ENCODE measurements at regions not wholly inside any gene's neighbourhood (a gene's known extent, or its start where the extent isn't known, plus 50 kb on each side); places are given as distances from the start of the nearest gene placed in this dataset.

DNA sequence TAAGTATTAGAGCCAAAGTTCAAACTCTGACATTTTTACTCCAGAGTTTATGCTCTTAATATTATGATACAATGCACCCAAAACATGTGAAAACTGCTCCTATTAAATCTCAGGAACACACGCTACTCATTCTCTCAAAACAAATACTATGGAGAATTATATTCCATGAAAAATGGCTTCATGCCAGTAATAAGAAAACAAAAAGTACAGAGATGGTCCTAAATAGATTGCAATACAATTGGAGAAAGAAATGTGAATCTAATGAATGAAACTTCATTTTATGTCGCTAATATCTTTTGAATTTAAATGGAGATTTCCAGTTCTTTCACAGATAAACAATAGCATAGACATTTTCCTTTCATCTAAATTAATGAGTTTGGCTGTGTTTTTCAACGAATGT, 384.3 kb downstream of the ADAMTS20 start:
- DNase-seq = no peak
- Histone ChIP-seq H3K4me1 (ENCODE audit: control insufficient read depth, insufficient read depth, low read depth, low read length) (no peaks in the 10 kb centered on the region), H2BK15ac (ENCODE audit: low read depth, poor library complexity, severe bottlenecking) (no peak overlapping the region), H2AK5ac (ENCODE audit: low read length, severe bottlenecking) (no peak overlapping the region), H3K4ac (ENCODE audit: low read depth in 1 of 2, low read length in 2 of 2) (no peak overlapping the region), H3K23ac (ENCODE audit: low read length in 2 of 2) (no peak overlapping the region), H2BK12ac (ENCODE audit: low read length in 2 of 2) (no peak overlapping the region), H4K8ac (ENCODE audit: low read length) (no peak overlapping the region), H3K14ac (ENCODE audit: low read length in 2 of 2) (no peak overlapping the region), H3K9ac (ENCODE audit: low read length) (no peak overlapping the region), H3K79me1 (replicated peaks; ENCODE audit: low read length, poor library complexity, severe bottlenecking) (no peaks in the 10 kb centered on the region), H3K27ac (ENCODE audit: low read length, poor library complexity, severe bottlenecking) (no peak overlapping the region), H2BK5ac (ENCODE audit: low read depth, low read length, poor library complexity, severe bottlenecking) (no peak overlapping the region), H3K9me3 (ENCODE audit: control insufficient read depth, low read length) (no peaks in the 10 kb centered on the region), H3K4me3 (ENCODE audit: insufficient read depth in 1 of 2, low read depth in 1 of 2, low read length in 2 of 2) (no peak overlapping the region), H3K27me3 (ENCODE audit: control insufficient read depth in 1 of 2, insufficient read depth in 1 of 2, low read length in 2 of 2) (no peaks in the 10 kb centered on the region), H3K36me3 (ENCODE audit: control insufficient read depth in 1 of 2, insufficient read depth in 2 of 2, low read depth in 1 of 2, low read length in 2 of 2) (no peaks in the 10 kb centered on the region), H2AFZ (ENCODE audit: low read depth, low read length) (no peak overlapping the region), H4K91ac (ENCODE audit: low read length) (no peak overlapping the region), H3K4me2 (ENCODE audit: low read length, poor library complexity, severe bottlenecking) (no peak overlapping the region), H2BK120ac (ENCODE audit: low read depth, low read length) (no peak overlapping the region), H3K18ac (ENCODE audit: low read depth in 1 of 2, low read length in 2 of 2) (no peak overlapping the region)
- no CpG with 5 or more reads among the region's 3 CpGs for WGBS

DNA sequence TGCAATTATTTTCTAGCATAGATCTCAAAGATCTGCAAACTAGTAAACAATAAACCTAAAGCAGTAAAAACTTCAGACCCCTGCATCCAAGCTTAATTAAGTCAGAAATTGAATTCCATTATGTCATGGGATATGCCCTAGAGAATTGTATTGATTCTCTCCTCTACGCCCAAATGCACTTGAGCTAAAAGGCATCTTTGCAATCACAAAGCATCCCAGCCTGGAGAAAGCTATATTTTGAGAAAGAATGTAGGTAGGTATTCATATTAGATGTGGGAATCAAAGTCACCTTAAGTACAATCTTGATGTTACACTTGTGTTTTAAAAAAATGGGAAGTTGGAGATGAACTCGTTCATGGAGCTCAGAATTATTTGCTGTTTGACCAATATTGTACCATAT, 386.7 kb downstream of the ADAMTS20 start:
- no peaks in the 10 kb centered on the region for H3K27me3 ChIP-seq (ENCODE audit: control insufficient read depth in 1 of 2, insufficient read depth in 1 of 2, low read length in 2 of 2)
- DNase-seq = no peak
- no peak overlapping the region for H3K4me3 ChIP-seq (ENCODE audit: insufficient read depth in 1 of 2, low read depth in 1 of 2, low read length in 2 of 2)
- no peaks in the 10 kb centered on the region for H3K9me3 ChIP-seq (ENCODE audit: control insufficient read depth, low read length)
- H3K14ac ChIP-seq (ENCODE audit: low read length in 2 of 2) = no peak overlapping the region
- H2BK120ac ChIP-seq (ENCODE audit: low read depth, low read length) = no peak overlapping the region
- H3K36me3 ChIP-seq (ENCODE audit: control insufficient read depth in 1 of 2, insufficient read depth in 2 of 2, low read depth in 1 of 2, low read length in 2 of 2) = no peaks in the 10 kb centered on the region
- H3K18ac ChIP-seq (ENCODE audit: low read depth in 1 of 2, low read length in 2 of 2) = no peak overlapping the region
- no peak overlapping the region for H2BK5ac ChIP-seq (ENCODE audit: low read depth, low read length, poor library complexity, severe bottlenecking)
- no peak overlapping the region for H3K4me2 ChIP-seq (ENCODE audit: low read length, poor library complexity, severe bottlenecking)
- H3K9ac ChIP-seq (ENCODE audit: low read length) = no peak overlapping the region
- no peak overlapping the region for H3K23ac ChIP-seq (ENCODE audit: low read length in 2 of 2)
- H4K8ac ChIP-seq (ENCODE audit: low read length) = no peak overlapping the region
- no peak overlapping the region for H2BK15ac ChIP-seq (ENCODE audit: low read depth, poor library complexity, severe bottlenecking)
- no peak overlapping the region for H3K4ac ChIP-seq (ENCODE audit: low read depth in 1 of 2, low read length in 2 of 2)
- no peak overlapping the region for H2BK12ac ChIP-seq (ENCODE audit: low read length in 2 of 2)
- H2AFZ ChIP-seq (ENCODE audit: low read depth, low read length) = no peak overlapping the region
- H2AK5ac ChIP-seq (ENCODE audit: low read length, severe bottlenecking) = no peak overlapping the region
- H3K4me1 ChIP-seq (ENCODE audit: control insufficient read depth, insufficient read depth, low read depth, low read length) = no peaks in the 10 kb centered on the region
- H3K27ac ChIP-seq (ENCODE audit: low read length, poor library complexity, severe bottlenecking) = no peak overlapping the region
- WGBS = no CpG with 5 or more reads among the region's 2 CpGs
- H4K91ac ChIP-seq (ENCODE audit: low read length) = no peak overlapping the region
- no peaks in the 10 kb centered on the region for H3K79me1 ChIP-seq (replicated peaks; ENCODE audit: low read length, poor library complexity, severe bottlenecking)

DNA sequence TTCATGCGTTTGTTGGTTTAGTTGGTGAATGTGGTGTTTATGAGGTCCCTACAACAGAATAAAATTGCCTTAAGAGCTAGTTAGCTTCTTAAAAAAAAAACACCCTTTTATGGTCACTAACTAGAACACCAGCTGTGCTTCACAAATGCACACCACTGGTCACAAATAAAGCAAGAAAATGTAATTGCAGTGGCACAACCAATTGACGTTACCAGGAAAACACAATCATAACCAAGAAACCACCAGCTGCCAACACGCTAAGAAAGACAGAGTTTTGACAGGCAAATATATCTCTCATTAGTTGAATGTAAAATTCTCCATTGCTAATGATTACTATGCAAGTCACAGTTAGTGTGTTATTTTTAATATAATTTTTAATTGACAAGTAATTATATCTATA, 389.9 kb downstream of the ADAMTS20 start:
- Histone ChIP-seq H2BK120ac (ENCODE audit: low read depth, low read length) (no peak overlapping the region), H2AFZ (ENCODE audit: low read depth, low read length) (no peak overlapping the region), H3K14ac (ENCODE audit: low read length in 2 of 2) (no peak overlapping the region), H2BK12ac (ENCODE audit: low read length in 2 of 2) (no peak overlapping the region), H3K23ac (ENCODE audit: low read length in 2 of 2) (no peak overlapping the region), H2BK15ac (ENCODE audit: low read depth, poor library complexity, severe bottlenecking) (no peak overlapping the region), H3K79me1 (replicated peaks; ENCODE audit: low read length, poor library complexity, severe bottlenecking) (no peaks in the 10 kb centered on the region), H3K9ac (ENCODE audit: low read length) (no peak overlapping the region), H3K18ac (ENCODE audit: low read depth in 1 of 2, low read length in 2 of 2) (no peak overlapping the region), H3K27me3 (ENCODE audit: control insufficient read depth in 1 of 2, insufficient read depth in 1 of 2, low read length in 2 of 2) (no peaks in the 10 kb centered on the region), H3K4ac (ENCODE audit: low read depth in 1 of 2, low read length in 2 of 2) (no peak overlapping the region), H2AK5ac (ENCODE audit: low read length, severe bottlenecking) (no peak overlapping the region), H3K9me3 (ENCODE audit: control insufficient read depth, low read length) (no peaks in the 10 kb centered on the region), H2BK5ac (ENCODE audit: low read depth, low read length, poor library complexity, severe bottlenecking) (no peak overlapping the region), H3K4me2 (ENCODE audit: low read length, poor library complexity, severe bottlenecking) (no peak overlapping the region), H3K4me3 (ENCODE audit: insufficient read depth in 1 of 2, low read depth in 1 of 2, low read length in 2 of 2) (no peak overlapping the region), H4K8ac (ENCODE audit: low read length) (no peak overlapping the region), H4K91ac (ENCODE audit: low read length) (no peak overlapping the region), H3K4me1 (ENCODE audit: control insufficient read depth, insufficient read depth, low read depth, low read length) (no peaks in the 10 kb centered on the region), H3K27ac (ENCODE audit: low read length, poor library complexity, severe bottlenecking) (no peak overlapping the region), H3K36me3 (ENCODE audit: control insufficient read depth in 1 of 2, insufficient read depth in 2 of 2, low read depth in 1 of 2, low read length in 2 of 2) (no peaks in the 10 kb centered on the region)
- DNase-seq = no peak
- WGBS = 60% methylated on average over 1 of the region's 3 CpGs

DNA sequence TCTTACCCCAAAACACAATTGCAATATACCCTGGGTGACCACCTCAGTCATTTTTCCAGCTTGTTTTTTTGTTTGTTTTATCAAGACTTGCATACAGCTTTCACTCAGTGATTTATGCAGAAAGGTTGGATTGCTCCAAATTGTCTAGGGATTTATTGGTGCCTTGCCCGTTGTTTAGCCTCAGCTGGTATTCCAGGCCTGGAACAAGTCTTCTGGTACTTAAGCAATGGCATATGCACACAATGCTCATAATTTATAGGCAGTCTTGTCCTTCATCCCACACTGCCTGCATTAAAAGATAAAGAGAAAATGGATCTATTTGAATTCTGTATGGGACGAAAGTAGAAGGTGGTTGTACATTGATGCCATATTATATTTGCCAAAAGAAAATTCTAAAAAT, 392.5 kb downstream of the ADAMTS20 start:
- Histone ChIP-seq H3K27me3 (ENCODE audit: control insufficient read depth in 1 of 2, insufficient read depth in 1 of 2, low read length in 2 of 2) (no peaks in the 10 kb centered on the region), H3K4me3 (ENCODE audit: insufficient read depth in 1 of 2, low read depth in 1 of 2, low read length in 2 of 2) (no peak overlapping the region), H3K4ac (ENCODE audit: low read depth in 1 of 2, low read length in 2 of 2) (no peak overlapping the region), H3K14ac (ENCODE audit: low read length in 2 of 2) (no peak overlapping the region), H2BK15ac (ENCODE audit: low read depth, poor library complexity, severe bottlenecking) (no peak overlapping the region), H3K27ac (ENCODE audit: low read length, poor library complexity, severe bottlenecking) (no peak overlapping the region), H4K91ac (ENCODE audit: low read length) (no peak overlapping the region), H3K36me3 (ENCODE audit: control insufficient read depth in 1 of 2, insufficient read depth in 2 of 2, low read depth in 1 of 2, low read length in 2 of 2) (no peaks in the 10 kb centered on the region), H2AFZ (ENCODE audit: low read depth, low read length) (no peak overlapping the region), H3K79me1 (replicated peaks; ENCODE audit: low read length, poor library complexity, severe bottlenecking) (no peaks in the 10 kb centered on the region), H3K18ac (ENCODE audit: low read depth in 1 of 2, low read length in 2 of 2) (no peak overlapping the region), H3K4me1 (ENCODE audit: control insufficient read depth, insufficient read depth, low read depth, low read length) (no peaks in the 10 kb centered on the region), H3K9ac (ENCODE audit: low read length) (no peak overlapping the region), H3K4me2 (ENCODE audit: low read length, poor library complexity, severe bottlenecking) (no peak overlapping the region), H2BK12ac (ENCODE audit: low read length in 2 of 2) (no peak overlapping the region), H3K23ac (ENCODE audit: low read length in 2 of 2) (no peak overlapping the region), H4K8ac (ENCODE audit: low read length) (no peak overlapping the region), H3K9me3 (ENCODE audit: control insufficient read depth, low read length) (no peaks in the 10 kb centered on the region), H2AK5ac (ENCODE audit: low read length, severe bottlenecking) (no peak overlapping the region), H2BK120ac (ENCODE audit: low read depth, low read length) (no peak overlapping the region), H2BK5ac (ENCODE audit: low read depth, low read length, poor library complexity, severe bottlenecking) (no peak overlapping the region)
- WGBS = 15% methylated on average over 1 of the region's 2 CpGs
- no peak for DNase-seq
